GM12873 (cell line): ENCODE measurements at regions not wholly inside any gene's neighbourhood (a gene's known extent, or its start where the extent isn't known, plus 50 kb on each side); places are given as distances from the start of the nearest gene placed in this dataset.

ENCODE experiments used
- CTCF ChIP-seq: IDR thresholded peaks from 2 replicates; pipeline ENCODE4 v1.5.1; 2012; ENCODE audit warnings: low read depth, mild to moderate bottlenecking, moderate library complexity, low read length, control low read depth; ENCODE audit not compliant: insufficient read depth; ENCODE audit errors: missing control alignments

DNA sequence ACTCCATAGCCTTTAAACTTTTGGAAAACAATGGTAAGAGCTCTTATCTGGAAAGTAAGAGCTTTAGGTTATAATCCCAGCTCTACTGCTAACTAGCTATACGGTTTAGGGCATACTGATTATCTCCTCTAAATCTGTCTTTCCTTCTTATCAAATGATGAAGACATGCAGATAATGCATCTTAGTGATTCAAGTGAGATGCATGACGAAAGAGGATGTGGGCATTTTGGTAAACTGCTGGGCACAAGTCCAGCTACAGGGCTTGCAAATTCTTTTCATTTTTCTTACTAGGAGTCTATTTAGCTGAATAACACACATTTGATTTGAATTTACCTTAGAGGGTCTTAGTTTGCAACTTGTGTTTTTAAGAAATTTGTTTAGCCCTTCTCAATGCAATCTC, 1604.8 kb upstream of the ZEB2 start:
- TF ChIP-seq CTCF = no peak

- TF ChIP-seq CTCF = no peak
These were observed 1603.8 kb upstream of the ZEB2 start for GRCh38 chr2:146123714-146124113.

DNA sequence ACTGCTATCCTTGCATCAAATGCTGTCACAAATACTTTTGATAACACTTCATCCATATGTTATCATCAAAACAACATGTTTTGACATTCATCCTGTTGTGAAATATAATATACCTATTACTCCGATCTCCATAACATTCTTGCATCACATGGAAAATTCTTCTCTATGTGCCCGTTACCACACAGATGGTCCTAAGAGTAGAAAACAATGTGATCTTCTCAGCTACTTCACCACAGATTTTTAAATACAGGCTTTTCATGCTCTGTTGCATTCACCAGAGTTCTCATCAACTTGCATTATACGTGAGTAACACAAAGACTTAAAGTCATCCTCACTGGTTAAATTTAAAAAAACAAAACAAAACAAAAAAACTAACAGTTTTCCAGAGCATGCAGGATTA, 1603.3 kb upstream of the ZEB2 start:
- TF ChIP-seq CTCF = no peak

DNA sequence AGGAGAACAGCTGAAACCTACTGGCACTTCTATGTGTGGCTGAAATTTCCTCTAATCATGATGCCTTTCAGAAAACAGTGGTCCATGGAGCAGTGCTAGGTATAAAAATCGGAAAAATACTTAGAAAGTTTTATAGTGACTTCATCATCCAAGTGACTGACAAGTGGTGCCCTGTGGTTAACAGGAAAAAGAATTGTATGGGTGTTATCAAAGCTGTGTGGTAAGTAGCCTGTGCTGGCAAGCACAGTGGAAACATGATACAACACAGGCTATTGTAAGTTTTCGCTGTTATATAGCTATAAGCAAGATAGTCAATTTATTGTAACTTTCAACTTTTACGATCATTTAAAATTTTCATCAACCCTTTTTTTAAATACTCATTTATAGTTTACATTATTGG, 1599.7 kb upstream of the ZEB2 start:
- no peak for TF ChIP-seq CTCF

DNA sequence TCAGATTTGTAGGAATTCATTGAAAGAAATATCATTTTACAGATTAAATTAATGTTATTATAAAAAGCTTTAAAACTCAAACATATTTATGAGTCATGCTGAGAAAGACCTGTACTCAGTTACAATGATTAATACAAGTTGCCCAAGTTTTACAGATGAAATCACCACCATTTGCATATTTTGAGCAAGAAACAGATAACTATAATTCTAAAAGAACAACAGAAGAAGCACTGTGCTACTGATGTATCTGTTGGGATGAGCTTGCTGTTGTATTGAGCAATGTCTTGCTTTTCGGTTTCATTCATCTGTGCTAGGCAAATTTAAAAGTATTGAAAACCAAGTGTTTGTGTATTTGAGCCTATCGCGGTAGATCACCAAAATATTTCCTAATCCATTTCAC, 1589.1 kb upstream of the ZEB2 start:
- no peak for TF ChIP-seq CTCF

- no peak for TF ChIP-seq CTCF
These were observed 1574.3 kb upstream of the ZEB2 start for GRCh38 chr2:146094185-146094584.

GRCh38 chr2:146081459-146081858, 1561.5 kb upstream of the ZEB2 start:
- TF ChIP-seq CTCF = no peak

GRCh38 chr2:146080925-146081324, 1561.0 kb upstream of the ZEB2 start:
- no peak for TF ChIP-seq CTCF
